ENCODE measurements at regions not wholly inside any gene's neighbourhood (a gene's known extent, or its start where the extent isn't known, plus 50 kb on each side); places are given as distances from the start of the nearest gene placed in this dataset.

- TF ChIP-seq REST (IDR thresholded peaks at IDR 0.05; ENCODE audit: borderline replicate concordance) (no peak), RAD21 (conservative IDR thresholded peaks at IDR 0.05) (no peak), CTCF (IDR thresholded peaks at IDR 0.05; ENCODE audit: poor library complexity, severe bottlenecking) (no peak), POLR2AphosphoS5 (IDR thresholded peaks at IDR 0.05) (no peak)
Measured at GRCh38 chr5:168076561-168076991, 214.9 kb upstream of the WWC1 start.
